Neuron (in vitro differentiated cells): ENCODE measurements at regions not wholly inside any gene's neighbourhood (a gene's known extent, or its start where the extent isn't known, plus 50 kb on each side); places are given as distances from the start of the nearest gene placed in this dataset.

Experiments used
- H2AFZ ChIP-seq: one replicate; pipeline ENCODE4 v1.6.1; 2013; ENCODE audit warnings: low read depth, mild to moderate bottlenecking, inconsistent platforms, low read length, moderate library complexity
- H3K27me3 ChIP-seq: one replicate; pipeline ENCODE4 v1.6.1; 2013; ENCODE audit warnings: low read length; ENCODE audit not compliant: insufficient read depth
- H3K36me3 ChIP-seq: one replicate; pipeline ENCODE4 v1.6.1; 2013; ENCODE audit warnings: low read length; ENCODE audit not compliant: insufficient read depth
- H3K4me1 ChIP-seq: one replicate; pipeline ENCODE4 v1.6.1; 2013; ENCODE audit warnings: low read length; ENCODE audit not compliant: insufficient read depth
- H3K4me3 ChIP-seq: 2 replicates; pipeline ENCODE4 v1.5.1; 2013; ENCODE audit warnings: mild to moderate bottlenecking, low read length, moderate library complexity
- H3K9me3 ChIP-seq: one replicate; pipeline ENCODE4 v1.6.1; 2013; ENCODE audit warnings: low read length

DNA sequence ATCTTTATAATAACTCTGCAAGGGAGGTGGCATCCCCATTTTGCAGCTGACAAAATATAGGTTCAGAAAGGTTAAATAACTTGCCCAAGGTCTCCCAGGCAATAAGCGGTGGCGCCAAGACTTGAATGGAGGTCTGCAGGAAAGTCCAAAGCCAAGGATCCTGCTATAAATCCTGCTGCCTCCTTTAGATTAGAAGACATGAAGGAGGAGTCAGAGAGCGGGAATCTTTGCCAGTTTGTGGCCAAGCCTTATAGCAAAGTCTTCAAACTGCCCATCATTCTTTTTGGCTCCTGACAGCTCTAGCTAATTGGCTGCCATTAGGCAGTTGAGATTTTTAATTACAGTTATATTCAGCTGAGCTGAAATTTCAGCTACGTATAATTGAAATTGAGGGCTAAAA lies 114.3 kb downstream of the C1D start:
- Histone ChIP-seq H3K4me3 (no peak overlapping the region), H3K4me1 (peaks cover 24% of the 10 kb centered on the region)

GRCh38 chr2:67950018-67950417 lies 112.8 kb downstream of the C1D start:
- H3K4me3 ChIP-seq: no peak overlapping the region
- no peaks in the 10 kb centered on the region for H3K36me3 ChIP-seq
- peaks cover 19% of the 10 kb centered on the region for H3K4me1 ChIP-seq
- H3K9me3 ChIP-seq: no peaks in the 10 kb centered on the region
- no peaks in the 10 kb centered on the region for H3K27me3 ChIP-seq
- H2AFZ ChIP-seq: no peak overlapping the region

More for the DNA sequence above, 114.3 kb downstream of the C1D start:
- no peaks in the 10 kb centered on the region for H3K27me3 ChIP-seq
- H3K36me3 ChIP-seq: no peaks in the 10 kb centered on the region
- no peaks in the 10 kb centered on the region for H3K9me3 ChIP-seq
- H2AFZ ChIP-seq: no peak overlapping the region

DNA sequence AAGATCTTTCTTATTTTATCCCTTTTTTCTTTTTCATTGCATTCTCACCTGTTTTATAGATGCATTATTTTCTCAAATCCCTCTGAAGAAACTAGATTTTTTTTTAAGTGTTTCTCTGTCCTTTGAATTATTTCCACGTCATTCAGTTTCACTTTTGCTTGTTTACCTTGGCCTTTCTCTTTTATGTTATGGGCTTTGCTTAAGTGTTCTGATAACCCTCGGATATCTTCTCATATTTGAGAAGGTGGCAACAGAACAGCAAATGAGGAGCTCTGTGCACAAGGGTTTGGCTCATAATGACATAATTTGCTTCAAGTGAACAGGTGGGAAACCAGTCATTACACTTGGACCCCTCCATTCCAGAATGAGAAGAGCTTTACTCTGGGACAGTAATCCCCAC lies 111.9 kb downstream of the C1D start:
- H2AFZ ChIP-seq: no peak overlapping the region
- H3K27me3 ChIP-seq: no peaks in the 10 kb centered on the region
- H3K9me3 ChIP-seq: no peaks in the 10 kb centered on the region
- peaks cover 11% of the 10 kb centered on the region for H3K4me1 ChIP-seq
- no peak overlapping the region for H3K4me3 ChIP-seq
- no peaks in the 10 kb centered on the region for H3K36me3 ChIP-seq

GRCh38 chr2:67952066-67952465 lies 110.7 kb downstream of the C1D start:
- Histone ChIP-seq H3K27me3 (no peaks in the 10 kb centered on the region), H3K4me1 (no peaks in the 10 kb centered on the region), H3K9me3 (no peaks in the 10 kb centered on the region), H3K4me3 (no peak overlapping the region), H2AFZ (no peak overlapping the region), H3K36me3 (no peaks in the 10 kb centered on the region)

GRCh38 chr2:67954093-67954748 lies 108.6 kb downstream of the C1D start:
- Histone ChIP-seq H3K4me1 (no peaks in the 10 kb centered on the region), H3K4me3 (no peak overlapping the region), H3K36me3 (no peaks in the 10 kb centered on the region), H3K9me3 (no peaks in the 10 kb centered on the region), H2AFZ (no peak overlapping the region), H3K27me3 (no peaks in the 10 kb centered on the region)

- H3K27me3 ChIP-seq: no peaks in the 10 kb centered on the region
- H3K36me3 ChIP-seq: no peaks in the 10 kb centered on the region
- no peak overlapping the region for H2AFZ ChIP-seq
- no peaks in the 10 kb centered on the region for H3K4me1 ChIP-seq
- H3K4me3 ChIP-seq: no peak overlapping the region
- H3K9me3 ChIP-seq: no peaks in the 10 kb centered on the region
Observed at GRCh38 chr2:67955748-67956603, 106.8 kb downstream of the C1D start.

DNA sequence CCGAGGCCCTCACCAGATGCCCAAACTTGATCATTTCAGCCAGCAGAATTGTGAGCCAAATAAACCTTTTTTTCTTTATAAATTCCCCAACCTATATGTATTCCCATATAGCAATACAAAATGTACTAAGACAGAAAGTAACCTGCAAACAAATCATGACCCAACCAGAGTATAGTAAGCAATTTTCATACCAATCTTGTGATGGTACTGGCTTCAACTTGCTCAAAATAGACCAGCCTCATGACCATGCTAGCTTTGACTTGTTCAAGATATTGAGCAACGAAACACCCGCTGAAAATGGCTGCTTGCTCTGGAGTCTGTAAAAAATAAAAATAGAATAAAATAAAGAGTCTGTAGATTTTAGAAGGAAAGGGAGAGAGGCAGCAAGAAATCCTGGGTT lies 97.6 kb downstream of the C1D start:
- Histone ChIP-seq H3K9me3 (no peaks in the 10 kb centered on the region), H3K4me1 (no peaks in the 10 kb centered on the region), H3K4me3 (no peak overlapping the region), H3K36me3 (no peaks in the 10 kb centered on the region), H3K27me3 (peaks cover 2% of the 10 kb centered on the region), H2AFZ (no peak overlapping the region)

- H3K36me3 ChIP-seq: no peaks in the 10 kb centered on the region
- no peaks in the 10 kb centered on the region for H3K9me3 ChIP-seq
- no peaks in the 10 kb centered on the region for H3K4me1 ChIP-seq
- no peak overlapping the region for H3K4me3 ChIP-seq
- H3K27me3 ChIP-seq: no peaks in the 10 kb centered on the region
- H2AFZ ChIP-seq: no peak overlapping the region
Observed at GRCh38 chr2:67970071-67970470, 92.7 kb downstream of the C1D start.

DNA sequence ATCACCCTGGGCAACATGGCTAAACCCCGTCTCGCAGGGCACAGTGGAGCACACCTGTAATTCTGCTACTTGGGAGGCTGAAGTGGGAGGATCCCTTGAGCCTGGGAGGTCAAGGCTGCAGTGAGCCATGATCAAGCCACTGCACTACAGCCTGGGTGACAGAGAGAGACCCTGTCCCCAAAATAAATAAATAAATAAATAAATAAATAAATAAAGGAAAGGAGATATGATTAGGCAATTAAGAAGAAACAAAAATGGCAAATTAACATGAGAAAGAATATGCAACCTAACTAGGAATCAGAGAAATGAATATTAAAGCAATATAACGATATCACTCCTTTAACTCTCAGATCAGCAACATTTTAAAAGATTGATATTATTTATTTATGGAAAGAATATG lies 92.3 kb downstream of the C1D start:
- H3K27me3 ChIP-seq: no peaks in the 10 kb centered on the region
- no peaks in the 10 kb centered on the region for H3K9me3 ChIP-seq
- H2AFZ ChIP-seq: no peak overlapping the region
- no peak overlapping the region for H3K4me3 ChIP-seq
- no peaks in the 10 kb centered on the region for H3K4me1 ChIP-seq
- no peaks in the 10 kb centered on the region for H3K36me3 ChIP-seq

GRCh38 chr2:67974559-67975430 lies 88.0 kb downstream of the C1D start:
- no peak overlapping the region for H3K4me3 ChIP-seq
- no peaks in the 10 kb centered on the region for H3K9me3 ChIP-seq

GRCh38 chr2:67977464-67977863 lies 85.3 kb downstream of the C1D start:
- no peaks in the 10 kb centered on the region for H3K27me3 ChIP-seq
- no peaks in the 10 kb centered on the region for H3K9me3 ChIP-seq
- no peak overlapping the region for H2AFZ ChIP-seq
- no peaks in the 10 kb centered on the region for H3K4me1 ChIP-seq
- H3K4me3 ChIP-seq: no peak overlapping the region
- H3K36me3 ChIP-seq: no peaks in the 10 kb centered on the region

More at GRCh38 chr2:67974559-67975430, 88.0 kb downstream of the C1D start:
- Histone ChIP-seq H3K27me3 (no peaks in the 10 kb centered on the region), H3K4me1 (no peaks in the 10 kb centered on the region), H3K36me3 (no peaks in the 10 kb centered on the region), H2AFZ (no peak overlapping the region)

- no peaks in the 10 kb centered on the region for H3K9me3 ChIP-seq
- H3K4me1 ChIP-seq: no peaks in the 10 kb centered on the region
- H3K36me3 ChIP-seq: no peaks in the 10 kb centered on the region
- no peak overlapping the region for H2AFZ ChIP-seq
- no peak overlapping the region for H3K4me3 ChIP-seq
- no peaks in the 10 kb centered on the region for H3K27me3 ChIP-seq
Observed at GRCh38 chr2:67982956-67983355, 79.8 kb downstream of the C1D start.

DNA sequence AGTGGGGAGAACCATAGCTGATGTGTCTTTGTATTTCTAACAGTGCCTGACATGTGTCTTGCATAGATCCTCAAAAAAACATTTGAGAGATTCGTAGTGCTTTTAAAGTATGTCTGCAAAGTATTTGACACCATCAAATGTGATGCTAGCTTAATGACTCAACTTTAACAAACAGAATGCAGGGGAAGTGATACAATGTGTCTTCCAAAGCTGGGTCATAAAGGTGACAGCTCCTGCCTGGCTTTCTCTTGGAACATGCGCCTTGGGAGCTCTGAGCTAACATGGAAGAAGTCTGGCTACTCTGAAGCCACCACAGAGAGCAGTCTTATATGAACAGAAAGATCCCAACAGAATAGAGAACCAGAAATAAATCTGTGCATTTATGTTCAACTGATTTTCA lies 78.2 kb downstream of the C1D start:
- Histone ChIP-seq H3K4me3 (no peak overlapping the region), H2AFZ (no peak overlapping the region), H3K27me3 (no peaks in the 10 kb centered on the region), H3K36me3 (no peaks in the 10 kb centered on the region), H3K9me3 (no peaks in the 10 kb centered on the region), H3K4me1 (no peaks in the 10 kb centered on the region)
